Right lobe of liver (tissue), 6 donors: ENCODE measurements at regions not wholly inside any gene's neighbourhood (a gene's known extent, or its start where the extent isn't known, plus 50 kb on each side); places are given as distances from the start of the nearest gene placed in this dataset.

Source experiments
- ATAC-seq, 4 donors: fragments of 200-7000 bp; cut with Tn5 transposase; one replicate each; pipeline ENCODE4 v1.9.1; 2020; ENCODE audit warnings: mild to moderate bottlenecking in 4 of 4, moderate library complexity in 4 of 4
- DNase-seq, 3 donors: peaks; one replicate each; pipeline ENCODE4 v3.0.0-alpha.2; 2020
- H3K27ac ChIP-seq, 3 donors: fragments of 200-600 bp; one replicate each; pipeline ENCODE4 v1.8.0; 2022
- H3K27me3 ChIP-seq, 2 donors: fragments of 200-600 bp; one replicate each; pipeline ENCODE4 v1.8.0; 2022
- H3K36me3 ChIP-seq, 4 donors: fragments of 200-600 bp; sonication (generic) in 1 of 4; one replicate each; pipeline versions ENCODE4 v1.5.1 to v1.8.0; 2017 to 2022; ENCODE audit warnings: control low read depth in 1 of 4
- H3K4me1 ChIP-seq, 4 donors: fragments of 200-600 bp; sonication (generic) in 1 of 4; one replicate each; pipeline versions ENCODE4 v1.5.1 to v1.8.0; 2017 to 2022; ENCODE audit warnings: control low read depth in 1 of 4
- H3K4me3 ChIP-seq, 3 donors: fragments of 200-600 bp; one replicate each; pipeline ENCODE4 v1.8.0; 2022
- H3K9me3 ChIP-seq, 4 donors: fragments of 200-600 bp; sonication (generic) in 1 of 4; one replicate each; pipeline versions ENCODE4 v1.5.1 to v1.8.0; 2017 to 2022; ENCODE audit warnings: control low read depth in 1 of 4
- POLR2A ChIP-seq: fragments of 450-650 bp; IDR thresholded peaks from one replicate; pipeline ENCODE4 v1.6.1; 2017; ENCODE audit warnings: antibody characterized with exemption, mild to moderate bottlenecking
- WGBS: methylation state at CpG from one replicate; pipeline ENCODE4 v1.1.6; 2018; ENCODE audit warnings: low coverage, low lambda C conversion rate; ENCODE audit not compliant: insufficient coverage; ENCODE audit errors: missing lambda C conversion rate; 5-methylcytosine and 5-hydroxymethylcytosine counted together
- intact Hi-C, 2 donors: fragments of 100-400 bp; cut with DNase I; formaldehyde crosslinking; loops; one replicate each; pipeline versions ENCODE4 v1.11.2 to v1.14.1; 2022
- TF ChIP-seq, protein P1 (sequence below), 4 donors: fragments of 200-600 bp in 3 of 4; fragments of 450-650 bp in 1 of 4; IDR thresholded peaks; one replicate each; pipeline versions ENCODE4 v1.5.1 to v1.8.0; 2016 to 2022; ENCODE audit warnings: antibody characterized with exemption in 4 of 4, mild to moderate bottlenecking in 2 of 4
- donor health status: DM: no; HTN: yes; CAD: no.
- donor health status: DM: no; HTN: no; CAD: no.
- donor health status: DM: no; HTN: no; CAD: no.
- donor health status: DM: no; HTN: yes; CAD: no.
- donor health status: DM: no; HTN: yes; CAD: no.

DNA sequence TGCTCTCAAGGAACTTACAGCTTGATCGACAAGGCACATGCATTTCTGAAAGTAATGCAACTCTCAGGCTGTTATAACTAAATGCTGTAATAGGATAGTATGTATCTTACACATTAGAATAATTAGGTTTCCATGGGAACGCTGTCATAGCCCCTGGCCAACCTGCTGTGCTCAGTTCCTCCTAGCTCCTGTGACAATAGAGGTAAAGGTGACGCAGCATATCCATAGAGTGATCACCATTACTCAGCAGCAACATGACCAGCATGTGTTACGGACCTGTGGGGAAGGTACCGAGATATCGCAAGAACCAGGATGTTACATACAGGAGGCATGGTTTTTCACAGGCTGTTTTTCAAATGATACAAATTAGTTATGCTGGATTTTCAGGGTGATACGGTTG lies 150.7 kb downstream of the CAND1 start:
- Histone ChIP-seq H3K27me3 (no peaks in the 10 kb centered on the region), H3K36me3 (no peaks in the 10 kb centered on the region), H3K4me3 (no peak overlapping the region), H3K9me3 (no peaks in the 10 kb centered on the region), H3K27ac (no peak overlapping the region), H3K4me1 (no peaks in the 10 kb centered on the region)
- ATAC-seq, result no peak
- TF ChIP-seq, protein P1, sequence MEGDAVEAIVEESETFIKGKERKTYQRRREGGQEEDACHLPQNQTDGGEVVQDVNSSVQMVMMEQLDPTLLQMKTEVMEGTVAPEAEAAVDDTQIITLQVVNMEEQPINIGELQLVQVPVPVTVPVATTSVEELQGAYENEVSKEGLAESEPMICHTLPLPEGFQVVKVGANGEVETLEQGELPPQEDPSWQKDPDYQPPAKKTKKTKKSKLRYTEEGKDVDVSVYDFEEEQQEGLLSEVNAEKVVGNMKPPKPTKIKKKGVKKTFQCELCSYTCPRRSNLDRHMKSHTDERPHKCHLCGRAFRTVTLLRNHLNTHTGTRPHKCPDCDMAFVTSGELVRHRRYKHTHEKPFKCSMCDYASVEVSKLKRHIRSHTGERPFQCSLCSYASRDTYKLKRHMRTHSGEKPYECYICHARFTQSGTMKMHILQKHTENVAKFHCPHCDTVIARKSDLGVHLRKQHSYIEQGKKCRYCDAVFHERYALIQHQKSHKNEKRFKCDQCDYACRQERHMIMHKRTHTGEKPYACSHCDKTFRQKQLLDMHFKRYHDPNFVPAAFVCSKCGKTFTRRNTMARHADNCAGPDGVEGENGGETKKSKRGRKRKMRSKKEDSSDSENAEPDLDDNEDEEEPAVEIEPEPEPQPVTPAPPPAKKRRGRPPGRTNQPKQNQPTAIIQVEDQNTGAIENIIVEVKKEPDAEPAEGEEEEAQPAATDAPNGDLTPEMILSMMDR (IDR thresholded peaks at IDR 0.05), result no peak
- no peak for TF ChIP-seq POLR2A
- DNase-seq, result no peak
- intact Hi-C loops, result no loop called here
- 85% methylated on average over 7 of the region's 7 CpGs for WGBS

DNA sequence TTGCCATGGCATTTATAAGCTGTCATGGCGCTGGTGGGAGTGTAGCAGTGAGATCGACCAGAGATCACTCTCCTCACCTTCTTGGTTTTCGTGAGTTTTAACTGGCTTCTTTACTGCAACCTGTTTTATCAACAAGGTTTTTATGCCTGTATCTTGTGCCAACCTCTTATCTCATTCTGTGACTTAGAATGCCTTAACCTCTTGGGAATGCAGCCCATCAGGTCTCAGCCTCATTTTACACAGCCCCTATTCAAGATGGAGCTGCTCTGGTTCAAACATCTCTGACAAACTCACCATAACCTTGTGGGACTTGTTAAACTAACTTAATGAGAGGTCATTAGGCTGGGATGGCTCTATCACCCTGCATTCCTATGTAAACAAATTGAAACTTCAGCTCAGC lies 151.3 kb downstream of the CAND1 start:
- no peaks in the 10 kb centered on the region for H3K36me3 ChIP-seq
- DNase-seq (no peak), ATAC-seq (no peak)
- no peak for TF ChIP-seq POLR2A
- TF ChIP-seq, protein P1 (IDR thresholded peaks at IDR 0.05), result no peak
- H3K27ac ChIP-seq, result no peak overlapping the region
- intact Hi-C loops, result no loop called here
- no peak overlapping the region for H3K4me3 ChIP-seq
- H3K4me1 ChIP-seq, result no peaks in the 10 kb centered on the region
- no peaks in the 10 kb centered on the region for H3K9me3 ChIP-seq
- WGBS, result 79% methylated on average over 3 of the region's 3 CpGs
- H3K27me3 ChIP-seq, result no peaks in the 10 kb centered on the region

DNA sequence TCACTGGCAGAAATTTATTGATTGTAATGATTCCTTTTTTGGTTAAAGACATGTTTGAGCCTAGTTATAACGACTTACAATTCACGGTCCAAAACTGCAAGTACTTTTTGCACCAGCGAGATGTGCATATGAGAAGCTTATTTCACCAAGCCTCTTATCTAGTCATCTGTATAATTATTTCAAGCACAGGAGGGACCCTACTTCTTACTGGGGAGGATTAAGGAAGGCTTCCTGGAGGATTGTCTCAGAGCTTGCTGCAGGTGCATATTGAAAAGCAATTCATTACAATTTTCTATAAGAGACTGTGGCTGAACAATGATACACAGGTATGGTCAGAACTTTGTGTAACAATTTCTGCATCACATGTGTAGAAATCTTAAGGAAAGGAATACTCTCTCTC lies 152.9 kb downstream of the CAND1 start:
- H3K27ac ChIP-seq, result no peak overlapping the region
- WGBS, result 71% methylated on average over 3 of the region's 3 CpGs
- no peaks in the 10 kb centered on the region for H3K27me3 ChIP-seq
- H3K9me3 ChIP-seq, result no peaks in the 10 kb centered on the region
- ATAC-seq (no peak), DNase-seq (no peak)
- no peaks in the 10 kb centered on the region for H3K4me1 ChIP-seq
- TF ChIP-seq, protein P1 (IDR thresholded peaks at IDR 0.05), result no peak
- no peak for TF ChIP-seq POLR2A
- H3K4me3 ChIP-seq, result no peak overlapping the region
- H3K36me3 ChIP-seq, result no peaks in the 10 kb centered on the region
- intact Hi-C loops, result no loop called here

DNA sequence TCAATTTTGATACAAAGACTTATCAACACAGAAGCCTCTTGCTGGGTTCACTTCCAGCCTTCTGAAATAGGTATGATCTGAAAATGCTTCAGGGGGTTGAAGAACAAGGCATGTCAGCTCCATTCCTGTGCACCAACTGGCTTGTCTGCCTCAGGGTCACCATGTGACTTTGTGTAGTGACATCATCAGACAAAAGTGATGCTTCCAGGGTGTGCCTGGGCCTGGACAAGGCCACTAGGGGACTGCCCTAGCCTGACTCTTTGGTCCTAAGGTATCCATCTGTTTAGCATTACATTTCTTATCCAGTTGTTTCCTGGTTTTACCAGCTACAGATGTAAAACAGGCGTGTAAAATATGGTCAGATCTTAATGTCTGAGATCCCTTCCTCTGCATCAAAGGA lies 155.6 kb downstream of the CAND1 start:
- TF ChIP-seq POLR2A, result no peak
- TF ChIP-seq, protein P1 (IDR thresholded peaks at IDR 0.05), result no peak
- DNase-seq (no peak), ATAC-seq (peak in 1 of 4 donors; percentile 42)
- Histone ChIP-seq H3K27me3 (no peaks in the 10 kb centered on the region), H3K27ac (no peak overlapping the region), H3K4me1 (no peaks in the 10 kb centered on the region), H3K36me3 (no peaks in the 10 kb centered on the region), H3K4me3 (no peak overlapping the region), H3K9me3 (no peaks in the 10 kb centered on the region)
- 90% methylated on average over 1 of the region's 1 CpG for WGBS
- intact Hi-C loops, result no loop called here

DNA sequence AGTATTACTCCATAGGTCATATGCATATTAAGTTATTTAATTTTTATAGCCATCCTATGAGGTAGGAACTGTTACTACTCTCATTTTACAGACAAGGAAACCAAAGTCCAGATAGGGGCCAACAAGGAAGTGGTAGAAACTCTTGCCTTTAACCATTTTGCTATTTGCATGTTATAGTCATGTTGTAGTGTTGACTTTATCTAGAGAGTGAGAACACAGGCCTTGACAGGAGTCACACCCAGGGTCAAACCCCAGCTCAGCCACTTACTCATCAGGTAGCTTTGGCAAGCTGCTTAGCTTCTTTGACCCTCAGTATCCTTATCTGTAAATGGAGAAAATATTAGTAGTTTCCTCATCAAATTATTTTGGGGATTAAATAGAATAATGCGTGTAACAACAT lies 156.2 kb downstream of the CAND1 start:
- DNase-seq (no peak), ATAC-seq (peak in 1 of 4 donors; percentile 71)
- Histone ChIP-seq H3K27ac (no peak overlapping the region), H3K36me3 (no peaks in the 10 kb centered on the region), H3K4me1 (peaks cover 0 to 2% (median 0%) of the 10 kb centered on the region in 4 donors), H3K9me3 (no peaks in the 10 kb centered on the region), H3K27me3 (no peaks in the 10 kb centered on the region), H3K4me3 (no peak overlapping the region)
- 91% methylated on average over 1 of the region's 1 CpG for WGBS
- intact Hi-C loops, result no loop called here
- no peak for TF ChIP-seq POLR2A
- TF ChIP-seq, protein P1 (IDR thresholded peaks at IDR 0.05), result no peak
